GM23338 (cell line): ENCODE measurements at regions not wholly inside any gene's neighbourhood (a gene's known extent, or its start where the extent isn't known, plus 50 kb on each side); places are given as distances from the start of the nearest gene placed in this dataset.

Experiments
- ATAC-seq: fragments of 200-7000 bp; cut with Tn5 transposase; 3 replicates; pipeline ENCODE4 v1.9.1; 2020
- DNase-seq: peaks from one replicate; pipeline ENCODE4 v3.0.0-alpha.2; 2015; ENCODE audit warnings: low spot score
- H2AFZ ChIP-seq: fragments of 200-600 bp; sonication (generic); 2 replicates; pipeline ENCODE4 v1.8.0; 2016; ENCODE audit warnings: antibody characterized with exemption, mild to moderate bottlenecking, moderate library complexity
- H3F3A ChIP-seq: fragments of 200-600 bp; sonication (generic); replicated peaks from 2 replicates; pipeline ENCODE4 v1.8.0; 2017; ENCODE audit warnings: antibody characterized with exemption, mixed run types, low read depth
- H3K27ac ChIP-seq: fragments of 200-600 bp; sonication (generic); 2 replicates; pipeline ENCODE4 v1.6.1; 2016; ENCODE audit warnings: low read depth
- H3K27me3 ChIP-seq: fragments of 200-600 bp; sonication (generic); 2 replicates; pipeline ENCODE4 v1.8.0; 2016; ENCODE audit warnings: mild to moderate bottlenecking, mixed run types, moderate library complexity; ENCODE audit not compliant: insufficient read depth
- H3K36me3 ChIP-seq: fragments of 200-600 bp; sonication (generic); 2 replicates; pipeline ENCODE4 v1.8.0; 2016; ENCODE audit warnings: mild to moderate bottlenecking; ENCODE audit not compliant: insufficient read depth
- H3K4me1 ChIP-seq: fragments of 200-600 bp; sonication (generic); 2 replicates; pipeline ENCODE4 v1.8.0; 2016; ENCODE audit warnings: mild to moderate bottlenecking, moderate library complexity; ENCODE audit not compliant: insufficient read depth
- H3K4me2 ChIP-seq: fragments of 200-600 bp; sonication (generic); 2 replicates; pipeline ENCODE4 v1.7.1; 2017; ENCODE audit warnings: mixed run types
- H3K4me3 ChIP-seq: fragments of 200-600 bp; sonication (generic); 2 replicates; pipeline ENCODE4 v1.6.1; 2016; ENCODE audit warnings: mixed run types
- H3K79me2 ChIP-seq: fragments of 200-600 bp; sonication (generic); replicated peaks from 2 replicates; pipeline ENCODE4 v1.8.0; 2017; ENCODE audit warnings: mild to moderate bottlenecking; ENCODE audit not compliant: insufficient read depth
- H3K9me2 ChIP-seq: fragments of 200-600 bp; sonication (generic); 2 replicates; pipeline ENCODE4 v1.8.0; 2017; ENCODE audit not compliant: insufficient read depth
- H4K20me1 ChIP-seq: fragments of 200-600 bp; sonication (generic); replicated peaks from 2 replicates; pipeline ENCODE4 v1.8.0; 2017; ENCODE audit warnings: mild to moderate bottlenecking; ENCODE audit not compliant: insufficient read depth
- H3K27ac Mint-ChIP-seq: 2 replicates; pipeline ENCODE4 v1.8.0; 2020; ENCODE audit warnings: inconsistent platforms, mild to moderate bottlenecking, moderate library complexity, mixed read lengths
- H3K27me3 Mint-ChIP-seq: 3 replicates; pipeline ENCODE4 v1.8.0; 2022; ENCODE audit warnings: low read depth, mild to moderate bottlenecking, moderate library complexity, mixed read lengths, inconsistent platforms; ENCODE audit not compliant: insufficient read depth, poor library complexity
- H3K36me3 Mint-ChIP-seq: 3 replicates; pipeline ENCODE4 v1.8.0; 2021; ENCODE audit warnings: low read depth, mild to moderate bottlenecking, inconsistent platforms, moderate library complexity, mixed read lengths
- H3K4me1 Mint-ChIP-seq: 3 replicates; pipeline ENCODE4 v1.8.0; 2020; ENCODE audit warnings: mild to moderate bottlenecking, inconsistent platforms, mixed read lengths
- H3K4me3 Mint-ChIP-seq: 3 replicates; pipeline ENCODE4 v1.8.0; 2021; ENCODE audit warnings: moderate library complexity, mild to moderate bottlenecking, inconsistent platforms, mixed read lengths
- H3K9me3 Mint-ChIP-seq: 3 replicates; pipeline ENCODE4 v1.8.0; 2020; ENCODE audit warnings: moderate library complexity, mild to moderate bottlenecking, inconsistent platforms, mixed read lengths
- CREB1 ChIP-seq: fragments of 250-450 bp; sonication (Bioruptor Pico); IDR thresholded peaks from 2 replicates; pipeline ENCODE4 v1.5.0; 2020; ENCODE audit warnings: low read depth, mild to moderate bottlenecking, moderate library complexity
- EZH2 ChIP-seq: fragments of 200-600 bp; sonication (generic); IDR thresholded peaks from one replicate; pipeline ENCODE4 v1.8.0; 2017; ENCODE audit warnings: antibody characterized with exemption, mild to moderate bottlenecking, low read depth; ENCODE audit not compliant: unreplicated experiment
- EZH2phosphoT487 ChIP-seq: fragments of 200-600 bp; sonication (generic); IDR thresholded peaks from one replicate; pipeline ENCODE4 v1.8.1; 2018; ENCODE audit warnings: antibody characterized with exemption; ENCODE audit not compliant: unreplicated experiment
- JUNB ChIP-seq: IDR thresholded peaks from one replicate; pipeline ENCODE4 v1.6.1; 2016; ENCODE audit warnings: antibody characterized with exemption; ENCODE audit not compliant: unreplicated experiment
- NANOG ChIP-seq: IDR thresholded peaks from 2 replicates; pipeline ENCODE4 v1.6.1; 2016; ENCODE audit warnings: antibody characterized with exemption, borderline replicate concordance
- POLR2AphosphoS5 ChIP-seq: IDR thresholded peaks from 2 replicates; pipeline ENCODE4 v1.6.1; 2016; ENCODE audit warnings: antibody characterized with exemption, low read depth
- STAT1 ChIP-seq: IDR thresholded peaks from one replicate; pipeline ENCODE4 v1.6.1; 2016; ENCODE audit warnings: antibody characterized with exemption; ENCODE audit not compliant: unreplicated experiment
- ZNF114 ChIP-seq: fragments of 250-450 bp; sonication (Bioruptor Pico); IDR thresholded peaks from 2 replicates; pipeline ENCODE4 v1.5.0; 2020; ENCODE audit warnings: mild to moderate bottlenecking, moderate library complexity
- ZNF331 ChIP-seq: fragments of 250-450 bp; sonication (Bioruptor Pico); IDR thresholded peaks from 2 replicates; pipeline ENCODE4 v1.5.0; 2020; ENCODE audit warnings: low read depth, mild to moderate bottlenecking, moderate library complexity
- TF ChIP-seq, protein P1 (sequence below): IDR thresholded peaks from one replicate; pipeline ENCODE4 v1.6.1; 2018; ENCODE audit warnings: antibody characterized with exemption; ENCODE audit not compliant: unreplicated experiment
- TF ChIP-seq, protein P2 (sequence below), 2 experiments: fragments of 200-600 bp in 1 of 2; sonication (generic) in 1 of 2; conservative IDR thresholded peaks; 2 replicates each; pipeline versions ENCODE4 v1.5.1 to v1.6.1; 2016 to 2017; ENCODE audit warnings: antibody characterized with exemption in 2 of 2, low read depth in 2 of 2, mild to moderate bottlenecking in 2 of 2, moderate library complexity in 1 of 2
- TF ChIP-seq, protein P3 (sequence below): fragments of 250-450 bp; sonication (Bioruptor Pico); IDR thresholded peaks from 2 replicates; pipeline ENCODE4 v1.5.0; 2020; ENCODE audit warnings: mild to moderate bottlenecking, moderate library complexity
- TF ChIP-seq, protein P4 (sequence below): IDR thresholded peaks from 2 replicates; pipeline ENCODE4 v1.6.1; 2016; ENCODE audit warnings: antibody characterized with exemption

- H3K36me3 ChIP-seq, result no peaks in the 10 kb centered on the region
- no peaks in the 10 kb centered on the region for H3F3A ChIP-seq
- no peak overlapping the region for H3K27ac ChIP-seq
- ATAC-seq (no peak), DNase-seq (no peak)
- no peaks in the 10 kb centered on the region for H3K36me3 Mint-ChIP-seq
- H4K20me1 ChIP-seq, result no peaks in the 10 kb centered on the region
- H3K27ac Mint-ChIP-seq, result no peak overlapping the region
- H3K4me2 ChIP-seq, result no peak overlapping the region
- peaks cover 2% of the 10 kb centered on the region for H3K27me3 Mint-ChIP-seq
- no peak overlapping the region for H3K4me3 Mint-ChIP-seq
- H3K4me3 ChIP-seq, result no peak overlapping the region
- no peaks in the 10 kb centered on the region for H3K27me3 ChIP-seq
- TF ChIP-seq, protein P1, sequence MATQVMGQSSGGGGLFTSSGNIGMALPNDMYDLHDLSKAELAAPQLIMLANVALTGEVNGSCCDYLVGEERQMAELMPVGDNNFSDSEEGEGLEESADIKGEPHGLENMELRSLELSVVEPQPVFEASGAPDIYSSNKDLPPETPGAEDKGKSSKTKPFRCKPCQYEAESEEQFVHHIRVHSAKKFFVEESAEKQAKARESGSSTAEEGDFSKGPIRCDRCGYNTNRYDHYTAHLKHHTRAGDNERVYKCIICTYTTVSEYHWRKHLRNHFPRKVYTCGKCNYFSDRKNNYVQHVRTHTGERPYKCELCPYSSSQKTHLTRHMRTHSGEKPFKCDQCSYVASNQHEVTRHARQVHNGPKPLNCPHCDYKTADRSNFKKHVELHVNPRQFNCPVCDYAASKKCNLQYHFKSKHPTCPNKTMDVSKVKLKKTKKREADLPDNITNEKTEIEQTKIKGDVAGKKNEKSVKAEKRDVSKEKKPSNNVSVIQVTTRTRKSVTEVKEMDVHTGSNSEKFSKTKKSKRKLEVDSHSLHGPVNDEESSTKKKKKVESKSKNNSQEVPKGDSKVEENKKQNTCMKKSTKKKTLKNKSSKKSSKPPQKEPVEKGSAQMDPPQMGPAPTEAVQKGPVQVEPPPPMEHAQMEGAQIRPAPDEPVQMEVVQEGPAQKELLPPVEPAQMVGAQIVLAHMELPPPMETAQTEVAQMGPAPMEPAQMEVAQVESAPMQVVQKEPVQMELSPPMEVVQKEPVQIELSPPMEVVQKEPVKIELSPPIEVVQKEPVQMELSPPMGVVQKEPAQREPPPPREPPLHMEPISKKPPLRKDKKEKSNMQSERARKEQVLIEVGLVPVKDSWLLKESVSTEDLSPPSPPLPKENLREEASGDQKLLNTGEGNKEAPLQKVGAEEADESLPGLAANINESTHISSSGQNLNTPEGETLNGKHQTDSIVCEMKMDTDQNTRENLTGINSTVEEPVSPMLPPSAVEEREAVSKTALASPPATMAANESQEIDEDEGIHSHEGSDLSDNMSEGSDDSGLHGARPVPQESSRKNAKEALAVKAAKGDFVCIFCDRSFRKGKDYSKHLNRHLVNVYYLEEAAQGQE, result no peak
- no peak for TF ChIP-seq NANOG
- no peak for TF ChIP-seq POLR2AphosphoS5
- TF ChIP-seq, protein P2, sequence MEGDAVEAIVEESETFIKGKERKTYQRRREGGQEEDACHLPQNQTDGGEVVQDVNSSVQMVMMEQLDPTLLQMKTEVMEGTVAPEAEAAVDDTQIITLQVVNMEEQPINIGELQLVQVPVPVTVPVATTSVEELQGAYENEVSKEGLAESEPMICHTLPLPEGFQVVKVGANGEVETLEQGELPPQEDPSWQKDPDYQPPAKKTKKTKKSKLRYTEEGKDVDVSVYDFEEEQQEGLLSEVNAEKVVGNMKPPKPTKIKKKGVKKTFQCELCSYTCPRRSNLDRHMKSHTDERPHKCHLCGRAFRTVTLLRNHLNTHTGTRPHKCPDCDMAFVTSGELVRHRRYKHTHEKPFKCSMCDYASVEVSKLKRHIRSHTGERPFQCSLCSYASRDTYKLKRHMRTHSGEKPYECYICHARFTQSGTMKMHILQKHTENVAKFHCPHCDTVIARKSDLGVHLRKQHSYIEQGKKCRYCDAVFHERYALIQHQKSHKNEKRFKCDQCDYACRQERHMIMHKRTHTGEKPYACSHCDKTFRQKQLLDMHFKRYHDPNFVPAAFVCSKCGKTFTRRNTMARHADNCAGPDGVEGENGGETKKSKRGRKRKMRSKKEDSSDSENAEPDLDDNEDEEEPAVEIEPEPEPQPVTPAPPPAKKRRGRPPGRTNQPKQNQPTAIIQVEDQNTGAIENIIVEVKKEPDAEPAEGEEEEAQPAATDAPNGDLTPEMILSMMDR (conservative IDR thresholded peaks at IDR 0.05; ENCODE audit: low read depth in 2 of 2), result no peak
- TF ChIP-seq ZNF114, result no peak
- TF ChIP-seq, protein P3, sequence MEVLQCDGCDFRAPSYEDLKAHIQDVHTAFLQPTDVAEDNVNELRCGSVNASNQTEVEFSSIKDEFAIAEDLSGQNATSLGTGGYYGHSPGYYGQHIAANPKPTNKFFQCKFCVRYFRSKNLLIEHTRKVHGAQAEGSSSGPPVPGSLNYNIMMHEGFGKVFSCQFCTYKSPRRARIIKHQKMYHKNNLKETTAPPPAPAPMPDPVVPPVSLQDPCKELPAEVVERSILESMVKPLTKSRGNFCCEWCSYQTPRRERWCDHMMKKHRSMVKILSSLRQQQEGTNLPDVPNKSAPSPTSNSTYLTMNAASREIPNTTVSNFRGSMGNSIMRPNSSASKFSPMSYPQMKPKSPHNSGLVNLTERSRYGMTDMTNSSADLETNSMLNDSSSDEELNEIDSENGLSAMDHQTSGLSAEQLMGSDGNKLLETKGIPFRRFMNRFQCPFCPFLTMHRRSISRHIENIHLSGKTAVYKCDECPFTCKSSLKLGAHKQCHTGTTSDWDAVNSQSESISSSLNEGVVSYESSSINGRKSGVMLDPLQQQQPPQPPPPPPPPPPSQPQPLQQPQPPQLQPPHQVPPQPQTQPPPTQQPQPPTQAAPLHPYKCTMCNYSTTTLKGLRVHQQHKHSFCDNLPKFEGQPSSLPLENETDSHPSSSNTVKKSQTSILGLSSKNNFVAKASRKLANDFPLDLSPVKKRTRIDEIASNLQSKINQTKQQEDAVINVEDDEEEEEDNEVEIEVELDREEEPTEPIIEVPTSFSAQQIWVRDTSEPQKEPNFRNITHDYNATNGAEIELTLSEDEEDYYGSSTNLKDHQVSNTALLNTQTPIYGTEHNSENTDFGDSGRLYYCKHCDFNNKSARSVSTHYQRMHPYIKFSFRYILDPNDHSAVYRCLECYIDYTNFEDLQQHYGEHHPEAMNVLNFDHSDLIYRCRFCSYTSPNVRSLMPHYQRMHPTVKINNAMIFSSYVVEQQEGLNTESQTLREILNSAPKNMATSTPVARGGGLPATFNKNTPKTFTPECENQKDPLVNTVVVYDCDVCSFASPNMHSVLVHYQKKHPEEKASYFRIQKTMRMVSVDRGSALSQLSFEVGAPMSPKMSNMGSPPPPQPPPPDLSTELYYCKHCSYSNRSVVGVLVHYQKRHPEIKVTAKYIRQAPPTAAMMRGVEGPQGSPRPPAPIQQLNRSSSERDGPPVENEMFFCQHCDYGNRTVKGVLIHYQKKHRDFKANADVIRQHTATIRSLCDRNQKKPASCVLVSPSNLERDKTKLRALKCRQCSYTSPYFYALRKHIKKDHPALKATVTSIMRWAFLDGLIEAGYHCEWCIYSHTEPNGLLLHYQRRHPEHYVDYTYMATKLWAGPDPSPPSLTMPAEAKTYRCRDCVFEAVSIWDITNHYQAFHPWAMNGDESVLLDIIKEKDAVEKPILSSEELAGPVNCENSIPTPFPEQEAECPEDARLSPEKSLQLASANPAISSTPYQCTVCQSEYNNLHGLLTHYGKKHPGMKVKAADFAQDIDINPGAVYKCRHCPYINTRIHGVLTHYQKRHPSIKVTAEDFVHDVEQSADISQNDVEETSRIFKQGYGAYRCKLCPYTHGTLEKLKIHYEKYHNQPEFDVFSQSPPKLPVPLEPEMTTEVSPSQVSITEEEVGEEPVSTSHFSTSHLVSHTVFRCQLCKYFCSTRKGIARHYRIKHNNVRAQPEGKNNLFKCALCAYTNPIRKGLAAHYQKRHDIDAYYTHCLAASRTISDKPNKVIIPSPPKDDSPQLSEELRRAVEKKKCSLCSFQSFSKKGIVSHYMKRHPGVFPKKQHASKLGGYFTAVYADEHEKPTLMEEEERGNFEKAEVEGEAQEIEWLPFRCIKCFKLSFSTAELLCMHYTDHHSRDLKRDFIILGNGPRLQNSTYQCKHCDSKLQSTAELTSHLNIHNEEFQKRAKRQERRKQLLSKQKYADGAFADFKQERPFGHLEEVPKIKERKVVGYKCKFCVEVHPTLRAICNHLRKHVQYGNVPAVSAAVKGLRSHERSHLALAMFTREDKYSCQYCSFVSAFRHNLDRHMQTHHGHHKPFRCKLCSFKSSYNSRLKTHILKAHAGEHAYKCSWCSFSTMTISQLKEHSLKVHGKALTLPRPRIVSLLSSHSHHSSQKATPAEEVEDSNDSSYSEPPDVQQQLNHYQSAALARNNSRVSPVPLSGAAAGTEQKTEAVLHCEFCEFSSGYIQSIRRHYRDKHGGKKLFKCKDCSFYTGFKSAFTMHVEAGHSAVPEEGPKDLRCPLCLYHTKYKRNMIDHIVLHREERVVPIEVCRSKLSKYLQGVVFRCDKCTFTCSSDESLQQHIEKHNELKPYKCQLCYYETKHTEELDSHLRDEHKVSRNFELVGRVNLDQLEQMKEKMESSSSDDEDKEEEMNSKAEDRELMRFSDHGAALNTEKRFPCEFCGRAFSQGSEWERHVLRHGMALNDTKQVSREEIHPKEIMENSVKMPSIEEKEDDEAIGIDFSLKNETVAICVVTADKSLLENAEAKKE (CRISPR knock-in tag), result no peak
- no peak for TF ChIP-seq CREB1 (CRISPR knock-in tag)
- TF ChIP-seq JUNB, result no peak
- no peak for TF ChIP-seq STAT1
- no peak for TF ChIP-seq EZH2phosphoT487
- TF ChIP-seq, protein P4, sequence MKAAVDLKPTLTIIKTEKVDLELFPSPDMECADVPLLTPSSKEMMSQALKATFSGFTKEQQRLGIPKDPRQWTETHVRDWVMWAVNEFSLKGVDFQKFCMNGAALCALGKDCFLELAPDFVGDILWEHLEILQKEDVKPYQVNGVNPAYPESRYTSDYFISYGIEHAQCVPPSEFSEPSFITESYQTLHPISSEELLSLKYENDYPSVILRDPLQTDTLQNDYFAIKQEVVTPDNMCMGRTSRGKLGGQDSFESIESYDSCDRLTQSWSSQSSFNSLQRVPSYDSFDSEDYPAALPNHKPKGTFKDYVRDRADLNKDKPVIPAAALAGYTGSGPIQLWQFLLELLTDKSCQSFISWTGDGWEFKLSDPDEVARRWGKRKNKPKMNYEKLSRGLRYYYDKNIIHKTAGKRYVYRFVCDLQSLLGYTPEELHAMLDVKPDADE, result no peak
- TF ChIP-seq ZNF331 (CRISPR knock-in tag), result no peak
- TF ChIP-seq EZH2, result no peak
- no peaks in the 10 kb centered on the region for H3K79me2 ChIP-seq
- H3K4me1 ChIP-seq, result peaks cover 5% of the 10 kb centered on the region; the same call in 1 of the 2 replicates
- no peaks in the 10 kb centered on the region for H3K9me3 Mint-ChIP-seq
- H3K4me1 Mint-ChIP-seq, result peaks cover 17% of the 10 kb centered on the region
- no peak overlapping the region for H2AFZ ChIP-seq
- H3K9me2 ChIP-seq, result peaks cover 14% of the 10 kb centered on the region
Observed at GRCh38 chr17:33390479-33391176, 97.5 kb upstream of the ASIC2 start.
